GM19468 (cell line): ENCODE measurements at regions not wholly inside any gene's neighbourhood (a gene's known extent, or its start where the extent isn't known, plus 50 kb on each side); places are given as distances from the start of the nearest gene placed in this dataset.

Experiments
- ATAC-seq: cut with Tn5 transposase; IDR thresholded peaks from one replicate; pipeline ENCODE4 v1.9.1; 2021; ENCODE audit warnings: mild to moderate bottlenecking, moderate library complexity, moderate number of reproducible peaks; ENCODE audit not compliant: unreplicated experiment; ENCODE audit errors: extremely low read depth

DNA sequence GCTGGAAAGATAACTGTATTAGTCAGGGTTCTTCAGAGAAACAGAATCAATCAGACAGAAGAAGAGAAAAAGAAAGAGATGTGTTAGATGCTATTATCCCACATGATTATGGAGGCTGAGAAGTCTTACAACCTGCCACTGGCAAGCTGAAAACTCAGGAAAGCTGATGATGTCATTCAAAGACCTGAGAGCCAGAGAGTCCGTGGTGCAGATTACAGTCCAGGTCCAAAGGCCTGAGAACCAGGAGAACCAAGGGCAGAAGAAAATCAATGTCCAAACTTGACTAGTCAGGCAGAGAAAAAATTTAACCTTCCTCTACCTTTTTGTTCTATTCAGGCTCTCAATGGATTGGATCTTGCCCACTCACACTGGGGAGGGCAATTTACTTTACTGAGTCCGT lies 172.5 kb downstream of the QDPR start:
- ATAC-seq: no peak

DNA sequence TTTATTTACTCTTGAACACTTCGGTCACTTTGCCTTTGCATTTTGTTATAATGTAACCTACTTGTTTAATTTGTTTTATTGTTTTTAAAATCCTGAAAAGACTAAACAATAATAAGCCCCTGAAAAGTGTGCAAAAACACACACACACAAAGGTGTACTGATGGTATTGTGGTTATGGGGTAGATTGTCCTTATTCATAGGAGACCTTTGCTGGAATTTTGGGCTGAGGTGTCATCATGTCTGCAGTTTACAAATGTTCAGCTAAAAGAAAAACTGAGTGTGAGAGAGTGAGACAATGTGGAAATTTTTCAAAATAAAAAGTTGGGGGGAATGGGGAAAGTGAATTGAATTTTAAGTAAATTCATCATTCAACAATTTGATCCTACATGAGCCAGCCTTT lies 174.9 kb downstream of the QDPR start:
- ATAC-seq: no peak

DNA sequence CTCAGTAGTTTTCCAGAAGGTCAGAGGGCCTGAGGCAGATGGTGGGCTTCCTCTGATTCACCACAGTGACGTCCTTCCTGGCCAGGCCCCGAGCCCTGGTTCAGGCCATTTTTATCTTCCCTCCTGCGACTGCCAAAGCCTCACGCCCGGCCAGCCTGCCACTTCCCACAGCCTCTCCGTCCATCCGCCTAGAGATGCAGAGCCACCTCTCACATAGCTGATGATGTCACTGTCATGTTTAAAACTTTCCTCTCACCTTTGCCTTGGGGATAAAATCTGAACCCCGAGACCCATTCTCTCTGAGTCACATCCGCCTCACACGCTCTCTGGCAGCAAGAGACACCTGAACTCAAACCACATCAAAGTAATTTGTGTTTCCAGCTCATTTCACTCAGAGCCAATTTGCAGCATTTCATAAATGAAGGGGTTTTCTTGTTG lies 175.3 kb downstream of the QDPR start:
- peak; percentile 73 for ATAC-seq

DNA sequence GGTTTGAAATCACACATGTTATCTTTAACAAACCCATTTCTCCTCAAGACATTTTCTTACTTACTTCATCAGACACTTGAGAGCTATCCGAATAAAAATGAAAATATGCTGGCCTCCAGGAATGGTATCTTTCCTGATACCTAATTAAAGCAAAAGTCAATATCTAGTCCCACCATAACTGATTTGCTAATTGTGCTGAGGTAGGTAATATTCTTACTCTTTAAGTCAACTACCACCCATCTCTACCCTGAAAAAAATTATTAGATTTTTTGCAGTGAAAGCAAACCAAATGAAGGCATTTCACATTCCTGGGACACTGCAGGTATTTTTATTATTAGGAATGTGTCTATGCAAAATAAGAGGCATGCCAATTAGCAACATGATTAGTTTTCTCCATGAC lies 175.8 kb downstream of the QDPR start:
- no peak for ATAC-seq

DNA sequence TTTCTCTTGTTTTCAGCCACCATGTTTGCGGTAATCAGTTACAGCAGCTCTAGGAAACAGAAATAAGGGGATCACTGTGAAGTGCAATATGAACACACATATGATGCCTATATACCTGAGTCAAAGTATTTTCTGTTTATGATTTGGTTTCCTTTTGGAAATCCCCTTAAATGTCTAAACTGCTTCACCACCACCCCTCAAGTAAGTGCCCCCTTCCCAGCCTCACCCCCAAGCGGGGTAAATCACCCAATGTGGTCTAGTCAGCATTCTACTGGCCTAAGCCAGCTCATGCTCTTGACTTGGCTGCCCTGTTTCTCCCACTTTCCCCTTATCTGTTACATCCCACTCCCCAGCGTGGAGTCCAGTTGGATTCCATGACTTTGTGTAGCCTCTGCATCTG lies 176.5 kb downstream of the QDPR start:
- no peak for ATAC-seq

DNA sequence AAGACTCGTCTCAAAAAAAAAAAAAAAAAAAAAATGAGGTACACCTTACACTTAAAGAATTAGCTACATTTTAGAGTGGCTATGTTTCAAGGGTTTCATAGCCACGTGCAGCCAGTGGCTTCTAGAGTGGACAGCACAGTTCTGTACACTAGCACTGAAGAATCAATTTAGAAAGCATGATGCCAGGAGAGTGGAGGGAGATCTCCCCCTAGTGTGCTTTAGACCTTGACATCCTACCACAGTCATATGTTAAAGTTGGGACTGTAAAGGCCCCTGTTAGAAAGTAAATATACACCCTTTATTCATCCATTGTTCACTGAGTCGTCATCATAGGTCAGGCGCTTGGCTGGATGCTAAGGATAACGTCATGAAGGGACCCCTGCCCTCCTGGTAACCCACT lies 179.4 kb downstream of the QDPR start:
- ATAC-seq: no peak

DNA sequence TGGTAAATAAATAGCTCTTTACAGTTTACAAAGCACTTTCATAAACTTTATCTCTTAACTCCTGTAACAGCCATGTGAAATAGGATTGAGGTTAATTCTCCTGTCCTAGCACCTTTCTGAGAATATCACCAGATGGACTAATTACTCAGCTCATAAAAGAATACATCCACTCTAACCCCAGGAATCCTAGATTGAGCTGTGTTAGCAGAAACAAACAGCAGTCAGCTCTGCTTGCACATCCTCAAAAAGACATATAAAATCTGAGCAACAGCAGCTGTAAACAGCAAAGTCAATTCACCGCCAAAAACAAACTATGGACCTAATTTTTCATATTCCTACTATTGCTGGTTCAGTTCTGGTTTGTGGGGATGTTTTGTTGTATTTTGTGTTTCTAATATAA lies 182.8 kb downstream of the QDPR start:
- no peak for ATAC-seq

DNA sequence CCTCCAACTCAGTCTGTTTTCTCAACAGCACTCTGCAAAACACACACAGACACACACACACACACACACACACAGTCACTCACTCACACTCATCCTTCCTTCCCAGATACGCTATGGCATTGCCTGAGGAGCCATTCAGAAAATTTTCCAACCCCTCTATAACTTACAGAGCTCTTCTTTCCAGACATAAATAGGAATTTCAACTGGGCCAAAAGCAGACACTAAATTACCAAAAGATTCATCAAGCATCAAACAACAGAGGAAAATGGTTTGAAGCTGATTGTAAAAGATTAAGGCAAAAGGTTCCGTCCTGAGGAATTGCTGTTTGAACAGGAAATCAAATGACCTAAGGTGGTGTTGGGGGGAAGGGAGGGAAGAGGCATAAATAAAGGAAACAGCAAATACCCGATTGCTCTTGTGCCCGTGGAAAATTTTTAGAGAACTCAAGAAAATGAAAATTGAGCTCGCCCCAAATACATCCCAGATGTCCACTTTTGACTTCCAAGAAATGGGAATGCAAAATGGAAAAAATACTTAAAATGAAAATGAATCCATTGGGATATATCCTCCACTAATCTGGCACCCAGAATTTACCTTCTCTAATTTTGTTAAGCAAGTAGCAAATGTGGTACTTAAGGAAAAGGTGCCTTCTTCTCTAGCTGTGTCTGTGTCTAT lies 183.6 kb downstream of the QDPR start:
- no peak for ATAC-seq

DNA sequence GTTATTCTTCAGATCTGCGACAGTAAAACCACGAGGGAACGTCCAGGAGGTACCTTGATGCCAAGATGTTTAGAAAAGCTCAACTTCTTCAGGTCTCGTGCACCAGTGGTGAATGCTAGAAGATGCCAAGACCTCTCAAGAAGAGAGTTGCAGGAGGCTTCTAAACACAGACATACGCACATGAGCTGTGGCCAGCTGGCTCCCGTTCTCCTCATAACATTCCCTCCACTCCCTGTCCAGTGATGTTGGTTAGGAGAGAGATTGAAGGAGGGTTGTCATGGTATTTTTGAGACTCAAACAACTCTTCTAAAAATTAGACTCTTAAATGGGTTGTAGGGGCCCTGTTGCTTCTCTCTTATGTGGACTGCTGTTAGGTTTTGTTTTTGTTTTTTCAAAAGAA lies 184.3 kb downstream of the QDPR start:
- ATAC-seq: no peak

DNA sequence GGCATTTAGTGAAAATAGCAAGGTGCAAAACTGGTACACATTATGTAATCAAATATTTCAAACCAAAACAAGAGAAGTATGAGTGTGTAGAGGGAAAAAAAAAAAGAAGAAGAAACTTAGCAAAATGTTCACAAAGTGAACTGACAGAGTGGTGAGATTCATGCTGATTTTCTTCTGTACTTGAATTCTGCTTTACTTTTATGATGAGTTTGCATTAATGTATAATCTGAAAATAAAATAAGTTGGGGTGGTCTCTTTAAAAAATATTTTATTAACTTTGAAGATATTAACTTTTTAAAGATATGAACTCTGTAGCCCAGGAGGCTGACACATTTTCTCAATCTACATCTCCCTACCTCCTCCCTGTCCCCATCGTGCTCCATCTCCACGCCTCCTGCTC lies 185.1 kb downstream of the QDPR start:
- no peak for ATAC-seq

DNA sequence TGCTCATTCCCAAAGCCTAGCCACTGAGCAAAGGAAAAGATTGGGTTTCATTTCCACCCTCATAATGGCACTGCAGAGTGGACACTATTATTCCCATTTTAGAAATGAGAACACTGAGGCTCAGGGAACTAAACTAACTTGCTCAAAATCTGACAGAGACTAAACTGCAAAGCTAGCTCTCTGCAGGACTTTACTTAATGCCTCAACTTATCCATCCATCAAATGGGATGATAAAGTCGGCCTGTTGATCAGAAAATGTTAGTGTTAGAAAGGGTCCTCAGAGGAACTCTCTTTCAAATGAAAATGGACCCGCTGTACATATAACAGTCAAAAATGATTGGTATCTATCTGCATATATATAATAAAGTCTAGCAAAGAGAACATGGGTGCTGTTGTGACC lies 186.8 kb downstream of the QDPR start:
- ATAC-seq: no peak

DNA sequence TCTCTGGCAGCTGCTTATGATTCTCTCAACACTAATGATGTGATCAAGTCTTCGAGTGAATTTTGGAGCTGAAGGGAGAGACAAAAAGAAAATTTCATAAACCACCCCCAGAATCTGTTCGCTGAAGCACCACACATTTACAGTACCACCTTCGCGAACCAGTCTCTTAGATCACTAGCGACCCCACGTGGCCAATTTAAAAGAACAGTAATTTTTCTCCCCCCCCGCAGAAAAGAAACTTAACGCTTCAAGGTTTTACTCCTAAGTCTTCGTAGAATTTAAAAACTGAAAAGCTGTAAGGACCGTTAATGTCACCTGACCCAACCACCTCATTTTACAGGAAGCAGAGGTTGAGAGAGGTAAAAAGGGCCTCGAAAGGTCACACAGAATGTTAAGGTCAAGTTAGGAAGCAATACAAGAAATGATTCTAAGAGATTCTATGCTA lies 187.5 kb downstream of the QDPR start:
- no peak for ATAC-seq

DNA sequence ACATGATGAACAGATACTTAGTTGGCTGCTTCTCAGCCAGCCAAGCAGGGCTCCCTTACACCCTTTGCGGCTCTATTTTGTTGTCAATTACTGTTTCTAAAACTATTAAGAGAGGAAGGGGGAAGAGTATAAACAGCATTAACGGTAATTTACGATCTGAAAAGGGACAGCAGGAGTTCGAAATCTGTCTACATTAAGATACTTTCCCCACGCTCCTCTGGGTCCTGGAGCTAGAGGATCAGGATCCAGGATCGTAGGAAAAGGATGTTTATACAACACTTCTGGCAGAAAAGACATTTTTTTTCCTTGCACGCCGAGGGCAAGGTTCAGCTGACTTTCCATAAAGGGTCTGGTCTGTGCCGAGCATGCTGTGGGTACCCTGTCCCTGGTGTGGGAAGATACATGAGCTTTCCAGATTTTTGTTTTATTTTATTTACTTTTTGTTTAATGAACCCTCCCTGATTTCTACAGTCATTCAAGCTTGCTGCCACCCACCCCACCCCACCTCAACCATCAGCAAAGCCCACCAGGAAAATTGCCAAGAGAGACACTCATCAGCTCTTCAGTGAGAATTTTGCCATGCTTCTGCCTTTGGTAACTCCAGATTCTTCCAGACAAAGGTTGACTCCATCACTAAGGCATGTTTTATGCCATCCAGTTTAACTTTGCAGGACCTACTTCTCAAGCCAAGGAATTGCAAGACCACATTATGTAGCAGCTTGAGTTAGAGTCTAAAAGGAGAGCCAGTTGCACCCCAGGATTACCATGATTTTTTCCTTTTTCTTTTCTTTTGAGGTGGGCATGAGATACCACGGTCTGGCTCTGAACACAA lies 188.1 kb downstream of the QDPR start:
- ATAC-seq: no peak

DNA sequence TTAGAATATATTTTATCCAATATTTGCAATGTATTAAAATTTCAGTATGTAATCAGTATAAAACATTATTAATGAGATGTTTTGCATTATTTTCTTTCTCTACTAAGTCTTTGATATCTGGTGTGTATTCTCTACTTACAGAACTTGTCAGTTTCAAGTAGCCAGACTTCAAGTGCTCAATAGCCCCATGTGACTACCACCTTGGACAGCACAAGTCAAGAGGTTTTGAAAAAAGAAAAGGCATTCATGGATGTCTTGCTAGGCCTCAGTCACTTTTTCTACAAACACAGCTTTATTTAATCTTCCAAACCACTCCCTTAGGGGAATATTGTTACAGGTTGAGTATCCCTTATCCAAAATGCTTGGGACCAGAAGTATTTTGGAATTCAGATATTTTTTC lies 189.4 kb downstream of the QDPR start:
- ATAC-seq: no peak

DNA sequence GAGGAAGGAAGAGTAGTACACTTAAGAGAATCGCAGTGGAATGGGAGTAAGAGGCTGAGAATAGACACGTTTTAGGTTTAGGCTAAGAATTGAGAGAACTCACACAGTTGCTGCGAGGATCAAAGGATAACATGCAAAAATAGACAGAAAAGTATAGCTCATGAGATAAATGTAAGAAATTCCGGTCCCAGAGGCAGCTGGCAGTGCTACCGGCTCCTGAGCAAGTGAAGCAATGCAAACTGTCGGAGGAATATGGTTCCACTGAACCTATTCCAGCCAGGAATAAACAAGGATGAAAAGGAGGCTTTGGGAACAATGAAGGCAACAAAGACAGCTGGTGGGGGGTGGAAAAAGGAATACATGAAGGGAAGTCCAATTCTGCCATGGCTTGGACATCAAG lies 191.8 kb downstream of the QDPR start:
- no peak for ATAC-seq

DNA sequence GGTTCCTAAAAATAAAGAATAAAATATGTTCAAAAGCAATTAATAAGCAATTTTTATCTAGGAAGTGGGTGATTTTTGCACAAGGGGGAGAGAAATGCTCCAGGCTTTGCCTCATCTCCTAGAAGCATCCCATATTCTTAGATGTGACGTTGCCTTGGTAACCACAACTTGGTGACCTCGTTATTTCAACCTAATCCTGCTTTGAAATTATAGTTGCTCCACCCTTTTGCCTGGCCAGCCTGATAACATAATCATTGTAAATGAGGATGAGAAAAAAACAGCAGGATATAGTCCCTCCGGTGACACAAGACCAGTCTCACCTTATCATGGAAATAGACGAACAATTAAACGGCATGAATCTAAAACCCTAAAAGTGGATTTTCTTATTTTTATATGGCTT lies 194.4 kb downstream of the QDPR start:
- ATAC-seq: no peak

DNA sequence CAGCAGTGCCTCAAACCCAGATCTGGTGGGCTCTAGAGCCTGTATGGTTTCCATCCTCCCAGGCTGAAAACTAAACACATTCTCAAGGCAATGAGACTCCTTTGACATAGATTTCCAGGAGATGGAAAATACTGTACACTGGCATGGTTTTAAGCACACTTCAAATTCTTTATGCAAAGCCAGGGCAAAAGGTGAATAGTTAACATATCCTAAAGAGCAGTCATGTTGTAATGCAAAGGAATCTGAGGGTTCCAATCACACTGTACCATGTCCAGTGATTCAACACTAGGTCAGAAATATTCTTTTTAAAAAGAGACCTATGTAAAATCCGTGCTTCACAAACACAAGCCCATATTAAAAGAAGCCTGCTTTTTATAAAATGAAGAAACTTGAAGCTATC lies 195.3 kb downstream of the QDPR start:
- no peak for ATAC-seq

DNA sequence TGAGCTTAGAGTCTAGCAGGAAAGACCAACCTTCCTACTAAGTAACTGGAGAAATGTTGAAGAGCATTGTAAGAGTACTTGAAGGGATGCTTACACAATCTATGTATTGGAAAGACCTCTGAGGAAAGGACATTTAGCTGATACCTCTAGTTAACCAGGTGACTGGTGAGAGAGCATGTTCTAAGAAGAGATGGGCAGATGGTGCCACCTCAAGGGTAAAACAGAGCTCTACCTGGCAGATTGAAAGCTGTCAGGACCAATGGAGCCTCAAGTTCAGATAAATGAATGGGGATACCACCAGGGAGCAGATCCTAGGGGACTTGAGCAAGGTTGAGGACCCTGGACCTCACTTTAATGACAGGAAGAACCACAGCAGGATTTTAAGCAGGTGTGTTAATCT lies 196.4 kb downstream of the QDPR start:
- no peak for ATAC-seq

DNA sequence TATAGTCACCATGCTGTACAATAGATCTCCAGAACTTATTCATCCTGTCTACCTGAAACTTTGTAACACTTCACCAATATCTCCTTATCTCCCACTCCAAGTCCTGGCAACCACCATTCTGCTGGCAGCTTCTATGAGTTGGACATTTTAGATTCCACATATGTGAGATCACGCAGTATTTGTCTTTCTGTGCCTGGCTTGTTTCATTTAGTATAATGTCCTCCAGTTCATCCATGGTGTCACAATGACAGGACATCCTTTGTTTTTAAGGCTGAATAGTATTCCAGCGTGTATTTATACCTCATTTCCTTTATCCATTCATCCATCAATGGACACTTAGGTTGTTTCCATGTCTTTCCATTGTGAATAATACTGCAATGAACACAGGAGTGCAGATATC lies 198.7 kb downstream of the QDPR start:
- ATAC-seq: no peak

DNA sequence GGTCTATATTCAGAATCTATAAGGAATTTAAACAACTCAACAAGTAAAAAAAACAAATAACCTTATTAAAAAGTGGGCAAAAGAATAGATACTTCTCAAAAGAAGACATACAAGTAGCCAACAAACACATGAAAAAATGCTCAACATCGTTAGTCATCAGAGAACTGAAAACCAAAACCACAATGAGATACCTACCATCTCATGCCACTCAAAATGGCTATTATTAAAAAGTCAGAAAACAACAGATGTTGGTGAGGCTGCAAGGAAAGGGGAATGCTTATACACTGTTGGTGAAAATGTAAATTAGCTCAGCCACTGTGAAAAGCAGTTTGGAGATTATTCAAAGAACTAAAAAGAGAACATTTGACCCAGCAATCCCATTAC lies 201.6 kb downstream of the QDPR start:
- peak; percentile 56 for ATAC-seq

DNA sequence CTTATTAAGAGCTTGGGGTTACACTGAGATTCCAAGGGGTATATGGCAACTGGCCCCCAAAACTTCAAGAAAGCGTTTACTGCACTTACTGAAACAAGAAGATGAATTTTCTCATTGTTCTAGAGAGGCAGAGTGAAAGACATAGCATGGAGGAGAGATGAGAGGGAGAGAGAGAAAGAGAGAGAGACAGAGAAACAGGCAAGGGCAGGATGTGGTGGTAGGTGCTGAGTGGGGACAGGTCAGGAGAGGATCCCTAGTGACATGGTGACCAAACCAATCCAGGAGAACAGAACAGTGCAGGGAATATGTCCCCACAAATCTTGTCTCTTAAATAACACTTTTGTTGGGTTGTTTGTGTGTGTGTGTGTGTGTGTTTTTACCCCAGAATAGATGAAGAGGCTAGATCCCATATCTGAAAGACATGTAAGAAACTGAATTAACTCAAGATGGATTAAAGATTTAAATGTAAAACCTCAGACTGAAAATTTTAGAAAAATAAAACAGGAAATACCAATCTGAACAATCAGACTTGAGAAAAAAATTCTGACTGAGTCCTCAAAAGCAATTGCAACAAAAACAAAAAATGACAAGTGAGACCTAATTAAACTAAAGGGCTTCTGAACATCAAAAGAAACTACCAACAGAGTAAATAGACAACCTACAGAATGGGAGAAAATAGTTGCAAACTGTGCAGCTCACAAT lies 202.2 kb downstream of the QDPR start:
- no peak for ATAC-seq
